B cell (primary cell): ENCODE measurements at regions not wholly inside any gene's neighbourhood (a gene's known extent, or its start where the extent isn't known, plus 50 kb on each side); places are given as distances from the start of the nearest gene placed in this dataset.

Experiments
- EZH2 ChIP-seq: IDR thresholded peaks from 2 replicates; pipeline ENCODE4 v1.6.1; 2012; ENCODE audit warnings: borderline replicate concordance, low read depth, mild to moderate bottlenecking, moderate library complexity, low read length; ENCODE audit not compliant: insufficient read depth, poor library complexity, severe bottlenecking
- TF ChIP-seq, protein P1 (sequence below): fragments of 200-600 bp; IDR thresholded peaks from one replicate; pipeline ENCODE4 v1.8.0; 2022; ENCODE audit warnings: antibody characterized with exemption, mild to moderate bottlenecking

DNA sequence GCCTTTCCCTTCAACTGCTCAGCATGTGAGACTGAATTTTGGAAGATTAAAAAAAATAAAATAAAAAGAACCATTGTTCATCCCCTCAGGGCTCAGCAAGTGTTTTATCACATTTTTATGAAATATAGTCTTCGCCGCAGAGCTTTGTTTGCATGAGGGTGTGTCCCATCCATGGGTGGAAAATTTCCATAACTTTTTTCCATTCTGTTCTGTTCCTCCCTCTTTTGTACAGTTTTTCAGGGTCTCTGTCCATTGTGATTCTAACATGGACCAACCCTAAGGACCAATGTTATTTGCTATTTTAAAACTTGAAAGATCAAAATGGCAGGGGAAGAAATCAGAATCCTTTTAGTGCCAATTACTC is 213.3 kb upstream of the SGK1 start:
- TF ChIP-seq, protein P1, sequence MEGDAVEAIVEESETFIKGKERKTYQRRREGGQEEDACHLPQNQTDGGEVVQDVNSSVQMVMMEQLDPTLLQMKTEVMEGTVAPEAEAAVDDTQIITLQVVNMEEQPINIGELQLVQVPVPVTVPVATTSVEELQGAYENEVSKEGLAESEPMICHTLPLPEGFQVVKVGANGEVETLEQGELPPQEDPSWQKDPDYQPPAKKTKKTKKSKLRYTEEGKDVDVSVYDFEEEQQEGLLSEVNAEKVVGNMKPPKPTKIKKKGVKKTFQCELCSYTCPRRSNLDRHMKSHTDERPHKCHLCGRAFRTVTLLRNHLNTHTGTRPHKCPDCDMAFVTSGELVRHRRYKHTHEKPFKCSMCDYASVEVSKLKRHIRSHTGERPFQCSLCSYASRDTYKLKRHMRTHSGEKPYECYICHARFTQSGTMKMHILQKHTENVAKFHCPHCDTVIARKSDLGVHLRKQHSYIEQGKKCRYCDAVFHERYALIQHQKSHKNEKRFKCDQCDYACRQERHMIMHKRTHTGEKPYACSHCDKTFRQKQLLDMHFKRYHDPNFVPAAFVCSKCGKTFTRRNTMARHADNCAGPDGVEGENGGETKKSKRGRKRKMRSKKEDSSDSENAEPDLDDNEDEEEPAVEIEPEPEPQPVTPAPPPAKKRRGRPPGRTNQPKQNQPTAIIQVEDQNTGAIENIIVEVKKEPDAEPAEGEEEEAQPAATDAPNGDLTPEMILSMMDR, result no peak
- TF ChIP-seq EZH2, result no peak
